ENCODE measurements at regions not wholly inside any gene's neighbourhood (a gene's known extent, or its start where the extent isn't known, plus 50 kb on each side); places are given as distances from the start of the nearest gene placed in this dataset.

- peak in 1 of 2 donors; percentile 41 for DNase-seq
- no peak overlapping the region for H3K27ac ChIP-seq
- H3K4me3 ChIP-seq = no peak overlapping the region
- peaks cover 0 to 57% of the 10 kb centered on the region in 2 donors for H3K27me3 ChIP-seq
- H3K9me3 ChIP-seq = peaks cover 0 to 2% (median 2%) of the 10 kb centered on the region in 3 donors
- no peaks in the 10 kb centered on the region for H3K36me3 ChIP-seq
- intact Hi-C loops (cut with DNase I; ENCODE audit: low total_unique reads) = no loop called here
- TF ChIP-seq, protein P1, sequence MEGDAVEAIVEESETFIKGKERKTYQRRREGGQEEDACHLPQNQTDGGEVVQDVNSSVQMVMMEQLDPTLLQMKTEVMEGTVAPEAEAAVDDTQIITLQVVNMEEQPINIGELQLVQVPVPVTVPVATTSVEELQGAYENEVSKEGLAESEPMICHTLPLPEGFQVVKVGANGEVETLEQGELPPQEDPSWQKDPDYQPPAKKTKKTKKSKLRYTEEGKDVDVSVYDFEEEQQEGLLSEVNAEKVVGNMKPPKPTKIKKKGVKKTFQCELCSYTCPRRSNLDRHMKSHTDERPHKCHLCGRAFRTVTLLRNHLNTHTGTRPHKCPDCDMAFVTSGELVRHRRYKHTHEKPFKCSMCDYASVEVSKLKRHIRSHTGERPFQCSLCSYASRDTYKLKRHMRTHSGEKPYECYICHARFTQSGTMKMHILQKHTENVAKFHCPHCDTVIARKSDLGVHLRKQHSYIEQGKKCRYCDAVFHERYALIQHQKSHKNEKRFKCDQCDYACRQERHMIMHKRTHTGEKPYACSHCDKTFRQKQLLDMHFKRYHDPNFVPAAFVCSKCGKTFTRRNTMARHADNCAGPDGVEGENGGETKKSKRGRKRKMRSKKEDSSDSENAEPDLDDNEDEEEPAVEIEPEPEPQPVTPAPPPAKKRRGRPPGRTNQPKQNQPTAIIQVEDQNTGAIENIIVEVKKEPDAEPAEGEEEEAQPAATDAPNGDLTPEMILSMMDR (IDR thresholded peaks at IDR 0.05) = no peak
- no peaks in the 10 kb centered on the region for H3K4me1 ChIP-seq
These were observed 223.3 kb downstream of the PTPRU start for GRCh38 chr1:29459620-29459945.

- peak; percentile 7 to 39 for DNase-seq
- H3K4me3 ChIP-seq = no peak overlapping the region
- H3K27me3 ChIP-seq = peaks cover 0 to 59% of the 10 kb centered on the region in 2 donors
- no peaks in the 10 kb centered on the region for H3K9me3 ChIP-seq
- intact Hi-C loops (cut with DNase I; ENCODE audit: low total_unique reads) = no loop called here
- no peaks in the 10 kb centered on the region for H3K4me1 ChIP-seq
- no peaks in the 10 kb centered on the region for H3K36me3 ChIP-seq
- TF ChIP-seq, protein P1 (IDR thresholded peaks at IDR 0.05) = no peak
- no peak overlapping the region for H3K27ac ChIP-seq
These were observed 222.7 kb downstream of the PTPRU start for GRCh38 chr1:29458737-29459619.

DNA sequence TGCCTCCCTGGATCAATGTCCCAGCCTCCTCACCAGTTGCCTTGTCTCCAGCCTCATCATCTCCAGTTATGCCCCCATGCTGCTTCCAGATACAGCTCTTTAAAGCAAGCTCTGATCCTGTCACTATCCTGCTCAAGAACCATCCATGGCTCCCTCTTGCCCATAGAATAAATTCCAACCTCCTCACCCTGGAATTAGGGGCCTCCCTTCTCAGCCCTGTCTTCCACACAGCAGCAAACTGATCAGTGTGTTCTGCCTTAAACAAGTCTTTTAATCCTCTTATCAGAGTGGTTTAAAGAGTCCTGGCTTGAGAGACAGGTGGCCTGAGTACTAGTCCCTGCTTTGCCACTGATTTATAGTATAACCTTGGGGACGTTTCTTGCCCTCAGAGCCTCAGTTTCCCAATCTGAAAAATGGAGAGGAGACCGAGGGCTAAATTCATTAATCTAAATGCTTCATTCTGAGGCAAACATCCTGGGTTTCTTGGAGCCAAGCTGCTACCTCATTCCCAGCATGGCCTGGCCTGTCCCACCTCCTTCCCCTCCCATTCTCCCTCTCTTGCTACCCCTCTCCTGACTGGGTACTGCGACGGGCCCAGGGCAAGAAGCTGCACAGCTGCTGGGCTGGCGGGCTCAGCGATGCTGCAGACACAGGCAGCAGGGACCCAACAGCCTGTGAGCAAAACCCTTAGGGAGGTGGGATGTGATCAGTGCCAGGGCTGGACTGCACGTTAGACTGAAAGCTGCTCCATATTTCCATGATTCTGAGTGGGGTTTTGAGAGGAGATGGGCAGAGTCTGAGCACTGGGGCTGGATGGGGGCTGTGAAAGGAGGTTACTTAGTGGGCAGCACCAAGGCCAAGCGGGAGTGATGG lies 221.4 kb downstream of the PTPRU start:
- TF ChIP-seq, protein P1 (IDR thresholded peaks at IDR 0.05) = no peak
- Histone ChIP-seq H3K27ac (no peak overlapping the region), H3K9me3 (no peaks in the 10 kb centered on the region), H3K27me3 (peaks cover 0 to 59% of the 10 kb centered on the region in 2 donors), H3K4me1 (no peaks in the 10 kb centered on the region), H3K36me3 (no peaks in the 10 kb centered on the region), H3K4me3 (no peak overlapping the region)
- intact Hi-C loops (cut with DNase I; ENCODE audit: low total_unique reads) = no loop called here
- peak in 1 of 2 donors; percentile 23 for DNase-seq

- DNase-seq = peak in 1 of 2 donors; percentile 29
- Histone ChIP-seq H3K4me1 (no peaks in the 10 kb centered on the region), H3K36me3 (no peaks in the 10 kb centered on the region), H3K27ac (no peak overlapping the region), H3K4me3 (no peak overlapping the region), H3K27me3 (peaks cover 0 to 57% of the 10 kb centered on the region in 2 donors), H3K9me3 (no peaks in the 10 kb centered on the region)
- intact Hi-C loops (cut with DNase I; ENCODE audit: low total_unique reads) = no loop called here
- TF ChIP-seq, protein P1 (IDR thresholded peaks at IDR 0.05) = no peak
These were observed 220.5 kb downstream of the PTPRU start for GRCh38 chr1:29456685-29457435.

DNA sequence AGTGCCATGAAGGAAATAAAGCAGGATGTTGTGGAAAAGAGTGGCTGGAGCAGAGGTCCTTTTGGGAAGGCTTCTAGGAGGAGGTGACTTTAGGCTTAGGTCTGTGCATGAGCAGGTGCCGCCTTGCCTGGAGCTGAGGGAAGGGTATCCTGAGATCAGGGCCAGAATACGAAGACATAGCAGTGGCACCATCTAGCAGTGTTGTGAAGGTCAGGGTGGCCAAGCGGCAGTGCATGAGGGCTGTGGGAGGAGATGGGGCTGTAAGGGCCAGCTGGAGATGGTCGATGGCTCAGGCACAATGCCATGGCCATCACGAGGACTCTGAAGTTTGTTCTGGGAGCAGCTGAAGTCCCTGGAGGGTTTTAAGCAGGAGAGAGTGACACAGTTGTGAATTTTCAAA lies 219.5 kb downstream of the PTPRU start:
- Histone ChIP-seq H3K4me3 (no peak overlapping the region), H3K36me3 (no peaks in the 10 kb centered on the region), H3K4me1 (no peaks in the 10 kb centered on the region), H3K9me3 (no peaks in the 10 kb centered on the region), H3K27ac (no peak overlapping the region), H3K27me3 (peaks cover 0 to 51% of the 10 kb centered on the region in 2 donors)
- intact Hi-C loops (cut with DNase I; ENCODE audit: low total_unique reads) = no loop called here
- DNase-seq = no peak
- TF ChIP-seq, protein P1 (IDR thresholded peaks at IDR 0.05) = no peak

Data from tibial artery (tissue), 4 donors.